Neural cell (in vitro differentiated cells): ENCODE measurements at regions not wholly inside any gene's neighbourhood (a gene's known extent, or its start where the extent isn't known, plus 50 kb on each side); places are given as distances from the start of the nearest gene placed in this dataset.

Experiments
- H2AFZ ChIP-seq: fragments of 200-600, 300-800 bp; sonication (generic), shearing (Covaris generic); 2 replicates; pipeline ENCODE4 v1.6.0; 2014; ENCODE audit warnings: low read depth, mild to moderate bottlenecking, antibody characterized with exemption, low read length, moderate library complexity
- H3F3A ChIP-seq: fragments of 200-600 bp; shearing (Covaris generic); 2 replicates; pipeline ENCODE4 v1.6.1; 2016; ENCODE audit warnings: mild to moderate bottlenecking, moderate library complexity, mixed read lengths, antibody characterized with exemption, low read length; ENCODE audit not compliant: insufficient read depth, poor library complexity, severe bottlenecking
- H3K27ac ChIP-seq: fragments of 200-600, 300-800 bp; sonication (generic), shearing (Covaris generic); 2 replicates; pipeline ENCODE4 v1.5.1; 2014; ENCODE audit warnings: mild to moderate bottlenecking, low read length, moderate library complexity
- H3K27me3 ChIP-seq: fragments of 300-800, 200-600 bp; sonication (generic), shearing (Covaris generic); 2 replicates; pipeline ENCODE4 v1.6.0; 2014; ENCODE audit warnings: mild to moderate bottlenecking, low read depth, low read length, moderate library complexity; ENCODE audit not compliant: insufficient read depth
- H3K36me3 ChIP-seq: fragments of 300-800, 200-600 bp; sonication (generic), shearing (Covaris generic); 2 replicates; pipeline ENCODE4 v1.5.1; 2014; ENCODE audit warnings: mild to moderate bottlenecking, antibody characterized with exemption, low read length, moderate library complexity; ENCODE audit not compliant: insufficient read depth
- H3K4me2 ChIP-seq: fragments of 300-800, 200-600 bp; sonication (generic), shearing (Covaris generic); 2 replicates; pipeline ENCODE4 v1.6.0; 2014; ENCODE audit warnings: mild to moderate bottlenecking, low read length
- H3K4me3 ChIP-seq: fragments of 300-800, 200-600 bp; sonication (generic), shearing (Covaris generic); 2 replicates; pipeline ENCODE4 v1.5.1; 2014; ENCODE audit warnings: mild to moderate bottlenecking, low read length, moderate library complexity
- H3K79me2 ChIP-seq: fragments of 200-600 bp; shearing (Covaris generic); replicated peaks from 2 replicates; pipeline ENCODE4 v1.6.0; 2014; ENCODE audit warnings: mild to moderate bottlenecking, low read length, moderate library complexity; ENCODE audit not compliant: insufficient read depth
- H3K9ac ChIP-seq: fragments of 300-800, 200-600 bp; sonication (generic), shearing (Covaris generic); 2 replicates; pipeline ENCODE4 v1.6.1; 2016; ENCODE audit warnings: mild to moderate bottlenecking, low read length, mixed read lengths
- H3K9me2 ChIP-seq: fragments of 200-600 bp; shearing (Covaris generic); 2 replicates; pipeline ENCODE4 v1.6.1; 2016; ENCODE audit warnings: mild to moderate bottlenecking, low read length, mixed read lengths; ENCODE audit not compliant: insufficient read depth
- H3K9me3 ChIP-seq: fragments of 200-600, 300-800 bp; sonication (generic), shearing (Covaris generic); 2 replicates; pipeline ENCODE4 v1.6.1; 2016; ENCODE audit warnings: mild to moderate bottlenecking, mixed run types, low read length, moderate library complexity, mixed read lengths
- H4K20me1 ChIP-seq: fragments of 200-600 bp; shearing (Covaris generic); 2 replicates; pipeline ENCODE4 v1.6.1; 2016; ENCODE audit warnings: mild to moderate bottlenecking, mixed run types; ENCODE audit not compliant: insufficient read depth
- CTCF ChIP-seq: fragments of 450-650 bp; IDR thresholded peaks from 2 replicates; pipeline ENCODE4 v1.5.1; 2014; ENCODE audit warnings: antibody characterized with exemption, mild to moderate bottlenecking, moderate library complexity; ENCODE audit not compliant: poor library complexity, severe bottlenecking
- EP300 ChIP-seq: fragments of 450-650 bp; conservative IDR thresholded peaks from 2 replicates; pipeline ENCODE4 v1.6.1; 2014; ENCODE audit warnings: antibody characterized with exemption, mild to moderate bottlenecking, moderate library complexity; ENCODE audit not compliant: poor library complexity, severe bottlenecking
- EZH2 ChIP-seq: fragments of 200-600, 300-800 bp; shearing (Covaris generic), sonication (generic); IDR thresholded peaks from 2 replicates; pipeline ENCODE4 v1.6.1; 2014; ENCODE audit warnings: antibody characterized with exemption, low read length, borderline replicate concordance, mild to moderate bottlenecking; ENCODE audit not compliant: insufficient read depth, poor library complexity, severe bottlenecking
- MXI1 ChIP-seq: fragments of 450-650 bp; conservative IDR thresholded peaks from 2 replicates; pipeline ENCODE4 v1.6.1; 2014; ENCODE audit warnings: antibody characterized with exemption, mild to moderate bottlenecking; ENCODE audit not compliant: poor library complexity, severe bottlenecking
- POLR2AphosphoS5 ChIP-seq: IDR thresholded peaks from 2 replicates; pipeline ENCODE4 v1.6.1; 2012
- RAD21 ChIP-seq: fragments of 450-650 bp; conservative IDR thresholded peaks from 2 replicates; pipeline ENCODE4 v1.6.1; 2014; ENCODE audit warnings: antibody characterized with exemption, mild to moderate bottlenecking, moderate library complexity
- REST ChIP-seq: IDR thresholded peaks from 2 replicates; pipeline ENCODE4 v1.6.1; 2012; ENCODE audit warnings: borderline replicate concordance
- SMC3 ChIP-seq: fragments of 450-650 bp; conservative IDR thresholded peaks from 2 replicates; pipeline ENCODE4 v1.6.1; 2014; ENCODE audit warnings: antibody characterized with exemption, mild to moderate bottlenecking, moderate library complexity; ENCODE audit not compliant: poor library complexity
- TAF1 ChIP-seq: IDR thresholded peaks from 2 replicates; pipeline ENCODE4 v1.6.1; 2012; ENCODE audit warnings: low read depth

GRCh38 chr18:60295674-60296073 lies 76.9 kb downstream of the MC4R start:
- no peak overlapping the region for H2AFZ ChIP-seq
- no peaks in the 10 kb centered on the region for H3K36me3 ChIP-seq
- no peaks in the 10 kb centered on the region for H4K20me1 ChIP-seq
- no peak overlapping the region for H3K4me2 ChIP-seq
- no peak overlapping the region for H3K4me3 ChIP-seq
- no peak overlapping the region for H3K9ac ChIP-seq
- H3K27ac ChIP-seq = no peak overlapping the region
- no peak for TF ChIP-seq EZH2
- no peak for TF ChIP-seq SMC3
- TF ChIP-seq EP300 = no peak
- TF ChIP-seq POLR2AphosphoS5 = no peak
- TF ChIP-seq RAD21 = no peak
- TF ChIP-seq MXI1 = no peak
- no peak for TF ChIP-seq TAF1
- no peak for TF ChIP-seq REST
- TF ChIP-seq CTCF = no peak
- no peaks in the 10 kb centered on the region for H3F3A ChIP-seq
- no peaks in the 10 kb centered on the region for H3K9me3 ChIP-seq
- no peaks in the 10 kb centered on the region for H3K9me2 ChIP-seq
- H3K79me2 ChIP-seq = no peaks in the 10 kb centered on the region
- no peaks in the 10 kb centered on the region for H3K27me3 ChIP-seq

- H3K27ac ChIP-seq = no peak overlapping the region
- TF ChIP-seq REST (no peak), SMC3 (no peak), MXI1 (no peak), RAD21 (no peak)
- no peaks in the 10 kb centered on the region for H3K36me3 ChIP-seq
- H3K27me3 ChIP-seq = no peaks in the 10 kb centered on the region
- H4K20me1 ChIP-seq = no peaks in the 10 kb centered on the region
- H3K9me2 ChIP-seq = no peaks in the 10 kb centered on the region
- H3F3A ChIP-seq = no peaks in the 10 kb centered on the region
- no peaks in the 10 kb centered on the region for H3K9me3 ChIP-seq
- H3K4me2 ChIP-seq = no peak overlapping the region
- no peak overlapping the region for H3K4me3 ChIP-seq
- H3K9ac ChIP-seq = no peak overlapping the region
- H2AFZ ChIP-seq = no peak overlapping the region
- H3K79me2 ChIP-seq = no peaks in the 10 kb centered on the region
Measured at GRCh38 chr18:60292186-60292585, 80.4 kb downstream of the MC4R start.
